HG03103 (cell line): ENCODE measurements at regions not wholly inside any gene's neighbourhood (a gene's known extent, or its start where the extent isn't known, plus 50 kb on each side); places are given as distances from the start of the nearest gene placed in this dataset.

Experiments
- ATAC-seq: cut with Tn5 transposase; IDR thresholded peaks from one replicate; pipeline ENCODE4 v1.9.1; 2021; ENCODE audit warnings: low read depth; ENCODE audit not compliant: unreplicated experiment

GRCh38 chr13:75231235-75231634 lies 250.7 kb downstream of the TBC1D4 start:
- no peak for ATAC-seq

DNA sequence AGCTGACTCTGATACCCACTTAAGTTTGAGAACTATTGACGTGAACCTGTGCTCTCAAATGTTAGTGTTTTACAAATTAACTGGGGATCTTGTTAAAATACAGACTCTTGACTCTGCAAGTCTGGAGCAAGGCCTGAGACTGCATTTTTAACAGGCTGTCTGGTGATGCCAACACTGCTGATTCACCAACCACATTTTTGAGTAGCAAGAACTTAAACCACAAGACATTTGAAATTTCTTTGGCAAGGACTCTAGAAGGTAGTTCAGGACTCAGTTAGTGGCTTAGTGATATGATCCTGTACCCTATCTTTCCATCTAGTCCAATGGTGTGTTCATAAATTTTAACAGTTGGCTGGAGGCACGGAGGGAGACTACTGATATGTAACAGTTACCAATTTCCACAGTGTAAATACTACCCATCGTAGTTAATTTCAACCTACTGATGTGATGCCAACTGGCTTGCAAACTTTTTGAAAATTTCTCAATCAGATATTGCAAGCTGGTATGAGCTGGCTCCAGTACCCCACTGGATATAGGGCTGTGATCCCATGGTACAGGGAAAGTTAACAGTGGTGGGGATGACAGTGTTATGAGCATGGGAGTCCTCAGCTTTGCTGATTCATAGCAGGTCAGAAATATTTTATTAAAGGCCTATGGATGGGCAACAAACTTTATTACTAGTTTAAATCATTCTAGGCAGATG lies 255.1 kb downstream of the TBC1D4 start:
- no peak for ATAC-seq

DNA sequence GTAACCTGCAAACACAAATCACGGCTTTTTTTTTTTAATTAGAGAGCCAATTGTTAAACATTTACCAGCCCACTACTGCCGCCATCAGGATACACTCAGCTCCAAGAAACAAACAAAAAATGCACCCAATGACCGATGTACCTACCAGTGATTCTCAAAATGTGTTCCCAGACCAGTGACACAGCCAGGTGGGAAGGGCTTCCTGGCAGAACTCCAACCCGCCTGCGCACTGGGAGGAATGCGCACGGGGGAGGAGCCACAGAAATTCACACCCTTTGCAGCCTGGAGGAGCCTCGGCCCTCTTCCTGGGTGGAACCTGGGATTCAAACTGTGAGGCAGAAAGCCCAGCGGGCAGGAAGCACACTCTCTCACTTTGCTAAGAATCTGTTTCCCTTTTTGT lies 255.9 kb downstream of the TBC1D4 start:
- ATAC-seq, result no peak

DNA sequence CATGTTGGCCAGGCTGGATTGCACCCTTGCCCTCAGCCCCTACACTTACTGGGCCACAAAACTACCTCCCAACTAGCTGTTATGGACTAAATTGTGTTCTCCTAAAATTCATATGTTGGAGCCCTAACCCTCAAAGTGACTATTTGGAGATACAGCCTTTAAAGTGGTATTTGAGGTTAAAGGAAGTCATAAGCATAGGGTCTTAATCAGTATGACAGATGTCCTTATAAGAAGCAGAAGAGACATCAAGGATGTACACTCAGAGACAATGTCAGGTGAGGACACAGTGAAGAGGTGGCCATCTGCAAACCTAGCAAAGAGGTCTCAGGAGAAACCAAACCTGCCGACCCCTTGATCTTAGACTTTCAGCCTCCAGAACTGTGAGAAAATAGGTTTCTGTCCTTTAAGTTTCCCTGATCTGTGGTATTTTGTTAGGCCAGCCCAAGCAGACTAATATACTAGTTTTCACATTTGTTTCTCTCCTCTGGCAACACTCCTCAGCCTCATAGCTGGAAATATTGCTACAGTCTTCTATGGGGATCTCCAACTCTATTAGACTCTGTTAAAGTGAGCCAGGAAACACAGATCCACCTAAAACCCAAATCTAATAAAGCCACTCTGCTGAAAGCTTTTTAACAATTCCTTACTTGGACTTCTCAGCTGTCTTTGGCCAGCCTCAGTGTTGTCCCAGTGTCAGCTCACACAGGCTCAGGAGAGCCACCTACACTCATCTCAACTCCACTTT lies 256.5 kb downstream of the TBC1D4 start:
- no peak for ATAC-seq

DNA sequence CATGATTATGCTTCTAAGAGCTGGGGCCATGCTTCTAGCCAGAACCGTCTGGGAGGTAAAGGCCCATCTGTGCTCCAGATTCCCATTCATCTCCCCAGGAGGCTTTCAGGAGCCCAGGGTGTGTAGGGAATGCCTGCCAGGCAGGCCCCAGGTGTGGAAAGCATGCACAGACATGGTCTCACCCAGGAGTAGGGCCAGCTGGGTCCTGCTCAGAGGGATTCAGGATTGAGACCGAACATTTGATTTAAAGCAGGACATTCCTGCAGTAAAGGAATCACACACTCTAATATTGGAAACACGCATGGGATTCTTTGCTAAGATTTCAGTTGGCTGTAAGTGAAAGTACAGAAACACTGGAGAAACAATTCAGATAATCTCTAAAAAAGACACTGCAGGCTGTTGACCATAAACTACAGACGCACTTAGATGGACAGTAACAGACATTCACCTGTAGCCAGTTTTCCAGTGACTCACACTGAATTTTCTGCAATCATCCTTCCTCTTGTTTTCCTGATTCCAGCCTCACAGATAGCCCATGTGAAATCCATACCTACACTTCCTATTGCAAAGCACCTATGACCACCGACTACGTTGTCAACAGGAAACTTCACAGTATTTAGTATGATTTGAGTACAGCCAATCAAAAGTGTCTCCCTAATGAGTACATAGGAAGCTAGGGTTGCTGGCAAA lies 257.8 kb downstream of the TBC1D4 start:
- no peak for ATAC-seq

- ATAC-seq, result no peak
Observed at GRCh38 chr13:75222031-75222430, 259.9 kb downstream of the TBC1D4 start.

GRCh38 chr13:75220861-75221260 lies 261.1 kb downstream of the TBC1D4 start:
- no peak for ATAC-seq

GRCh38 chr13:75220238-75220542 lies 261.8 kb downstream of the TBC1D4 start:
- no peak for ATAC-seq

DNA sequence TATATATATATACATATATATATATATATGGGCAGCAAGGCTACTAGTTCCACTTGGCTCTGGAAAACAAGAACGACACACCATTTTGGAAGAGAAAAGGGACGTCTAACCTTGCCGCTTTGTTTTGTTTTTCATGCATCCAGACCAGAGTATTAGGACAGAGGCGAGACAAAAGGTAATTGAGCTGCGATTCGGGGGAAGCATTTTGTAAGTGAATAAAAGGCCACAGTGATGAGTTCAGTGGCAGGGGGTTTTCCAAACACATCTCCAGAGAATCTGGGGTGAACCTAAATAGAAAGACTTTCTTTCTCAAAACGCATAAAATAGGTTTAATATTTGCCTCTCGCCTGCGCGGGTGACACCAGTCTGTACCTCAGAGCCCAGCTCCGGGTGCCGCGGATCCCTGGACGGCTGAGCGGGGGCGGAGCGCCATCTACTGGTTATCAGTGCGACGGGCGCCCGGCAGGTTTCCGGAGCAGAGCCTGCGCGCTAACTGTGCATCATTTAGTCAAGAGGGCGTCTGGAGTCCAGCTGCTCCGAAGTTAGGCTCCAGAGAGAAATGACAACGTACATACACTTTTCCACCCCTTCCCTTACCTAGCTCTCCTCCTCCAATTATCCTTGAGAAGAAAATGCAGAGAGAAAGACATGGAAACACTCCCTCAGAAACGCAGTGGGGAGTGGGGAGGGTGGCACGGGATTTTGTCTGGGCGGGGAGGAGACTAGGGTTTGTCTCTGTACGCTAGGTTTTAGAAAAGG lies 262.3 kb downstream of the TBC1D4 start:
- peak; percentile 95 for ATAC-seq

DNA sequence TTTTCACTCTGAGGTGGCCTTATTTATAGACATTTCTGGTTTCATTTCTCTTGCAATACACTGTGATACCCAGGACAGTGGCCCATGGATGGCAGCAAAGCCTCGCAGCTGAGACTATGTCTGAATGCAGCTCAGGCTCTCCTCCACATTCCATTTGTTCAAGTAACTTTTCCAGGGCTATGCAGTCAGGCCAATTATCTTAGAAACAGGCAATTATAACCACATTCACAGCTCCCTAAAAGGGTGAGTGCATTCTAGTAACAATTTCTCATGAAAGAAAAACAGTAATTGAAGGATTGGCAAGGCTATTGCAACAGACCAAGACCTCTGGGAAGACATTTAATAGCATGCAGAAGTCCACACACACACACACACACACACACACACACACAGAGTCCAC lies 264.0 kb downstream of the TBC1D4 start:
- no peak for ATAC-seq

DNA sequence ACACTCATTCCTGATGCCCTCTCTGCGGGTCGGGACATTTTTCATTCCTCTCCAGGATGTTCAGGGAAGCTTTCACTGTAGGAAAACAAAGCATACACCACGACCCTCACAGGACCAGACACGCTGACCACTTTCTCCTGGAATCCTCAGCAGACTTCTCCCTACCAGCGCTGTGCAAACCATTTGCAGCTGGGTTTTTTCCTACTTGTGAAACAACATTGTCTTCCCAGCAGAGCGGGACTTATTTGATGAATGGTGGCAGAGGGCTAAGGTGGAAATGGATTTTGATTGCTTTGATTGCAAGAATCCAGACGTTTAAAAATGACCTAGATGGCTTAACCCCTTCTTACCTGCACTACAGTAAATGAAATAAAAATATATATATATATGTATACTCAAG lies 265.9 kb downstream of the TBC1D4 start:
- ATAC-seq, result no peak

GRCh38 chr13:75214846-75215245 lies 267.1 kb downstream of the TBC1D4 start:
- no peak for ATAC-seq

GRCh38 chr13:75202981-75203380 lies 279.0 kb downstream of the TBC1D4 start:
- ATAC-seq, result no peak

GRCh38 chr13:75197803-75198202 lies 284.2 kb downstream of the TBC1D4 start:
- ATAC-seq, result no peak

DNA sequence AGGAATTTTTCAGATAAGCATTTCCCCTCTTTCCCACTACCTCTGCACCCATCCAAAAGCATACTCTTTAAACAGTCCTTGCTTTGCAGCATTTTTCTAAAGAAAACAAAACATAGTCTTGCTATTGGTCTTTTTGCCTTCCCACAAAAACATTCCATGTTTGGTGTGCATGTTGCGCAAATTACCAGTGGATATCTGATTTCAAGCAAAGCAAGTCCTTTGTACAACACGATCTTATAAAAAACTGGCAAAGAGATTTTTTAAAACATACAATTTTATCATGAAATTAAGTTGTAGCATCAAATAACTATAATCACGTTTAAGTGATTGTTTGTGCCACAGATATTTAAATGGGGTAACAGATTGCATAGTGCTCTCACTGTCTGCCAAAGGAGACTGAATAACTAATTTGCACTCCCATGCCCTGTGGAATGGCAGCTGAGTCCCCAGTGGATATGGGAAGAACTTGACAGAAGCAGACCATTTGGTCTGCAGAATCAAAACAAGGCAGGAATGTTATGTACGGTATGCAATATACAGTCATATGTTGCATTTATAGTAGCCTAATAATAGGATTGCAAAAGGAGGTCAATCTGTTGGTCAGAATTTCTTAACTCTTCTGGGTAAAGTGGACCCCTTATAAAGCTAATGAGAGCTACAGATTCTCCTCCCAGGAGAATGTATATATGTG lies 285.7 kb downstream of the TBC1D4 start:
- no peak for ATAC-seq

GRCh38 chr13:75195495-75196146 lies 286.3 kb downstream of the TBC1D4 start:
- ATAC-seq, result no peak

DNA sequence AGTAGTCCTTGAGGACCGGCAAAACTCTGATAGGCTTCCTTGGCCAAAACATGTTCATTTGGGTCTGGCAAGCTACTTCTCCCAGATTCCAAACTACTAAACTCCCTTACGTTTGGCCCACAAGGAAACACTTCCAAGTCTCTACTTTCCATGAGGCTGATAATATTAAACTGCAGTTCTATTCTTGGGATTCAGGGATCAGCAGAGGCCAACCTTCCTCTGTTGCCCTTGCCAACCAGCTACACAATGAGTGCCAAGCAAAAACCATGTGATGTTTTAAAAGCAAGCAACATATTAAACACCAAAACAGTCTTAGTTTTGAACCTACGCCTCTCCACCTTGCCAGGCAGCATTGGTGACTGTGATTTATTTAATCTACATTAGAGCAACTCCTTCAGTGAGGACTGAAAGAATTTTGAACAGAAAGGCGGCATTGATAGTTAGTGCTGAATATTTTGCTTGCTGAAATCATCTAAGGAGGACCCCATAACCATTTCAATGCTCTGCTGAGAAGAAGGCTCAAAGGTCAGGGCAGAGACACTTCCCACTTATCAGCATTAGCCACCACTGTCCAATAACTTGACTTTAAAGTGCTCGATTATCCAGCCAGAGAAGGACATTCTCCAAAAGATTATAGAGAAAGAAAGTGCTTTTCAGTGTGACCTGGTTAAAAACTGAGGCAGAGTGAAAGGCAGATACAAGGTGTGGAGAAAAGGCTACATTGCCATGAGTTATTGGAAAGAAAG lies 287.1 kb downstream of the TBC1D4 start:
- no peak for ATAC-seq

- no peak for ATAC-seq
Observed at GRCh38 chr13:75186379-75186778, 295.6 kb downstream of the TBC1D4 start.

- no peak for ATAC-seq
Observed at GRCh38 chr13:75181906-75182305, 300.1 kb downstream of the TBC1D4 start.
